NCI-H1694 (cell line): ENCODE measurements at regions not wholly inside any gene's neighbourhood (a gene's known extent, or its start where the extent isn't known, plus 50 kb on each side); places are given as distances from the start of the nearest gene placed in this dataset.

Experiments
- DNase-seq: peaks from one replicate; lab custom pipeline; 2025; lab: John Stamatoyannopoulos, UW

DNA sequence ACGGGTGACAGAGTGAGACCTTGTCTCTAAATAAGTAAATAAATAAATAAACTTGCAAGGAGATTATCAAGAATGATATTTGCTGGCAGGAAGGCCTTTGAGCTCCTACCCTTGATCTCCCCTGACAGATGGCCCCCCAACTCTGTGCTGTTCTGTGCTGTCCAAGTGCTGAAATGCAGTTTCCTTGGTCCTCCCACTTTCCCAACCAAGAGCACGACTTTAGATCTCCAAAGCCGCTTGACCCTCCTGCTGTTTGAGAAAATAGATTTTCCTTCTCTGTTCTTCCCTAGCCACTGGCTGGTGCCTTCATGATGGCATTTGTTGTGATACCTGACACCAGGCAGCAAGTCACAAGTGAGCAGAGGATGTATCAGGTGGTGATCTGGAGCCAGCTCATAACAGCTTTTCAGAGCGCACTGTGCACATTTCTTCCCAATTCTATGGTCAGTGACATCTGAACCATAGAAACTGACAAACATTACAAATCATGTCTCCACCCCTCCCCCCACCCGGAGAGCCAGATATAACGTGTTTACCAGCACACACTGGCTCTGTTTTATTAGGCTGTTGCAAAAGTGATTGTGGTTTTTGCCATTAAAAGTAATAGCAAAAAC, 80.0 kb upstream of the PUM3 start:
- DNase-seq: no peak

DNA sequence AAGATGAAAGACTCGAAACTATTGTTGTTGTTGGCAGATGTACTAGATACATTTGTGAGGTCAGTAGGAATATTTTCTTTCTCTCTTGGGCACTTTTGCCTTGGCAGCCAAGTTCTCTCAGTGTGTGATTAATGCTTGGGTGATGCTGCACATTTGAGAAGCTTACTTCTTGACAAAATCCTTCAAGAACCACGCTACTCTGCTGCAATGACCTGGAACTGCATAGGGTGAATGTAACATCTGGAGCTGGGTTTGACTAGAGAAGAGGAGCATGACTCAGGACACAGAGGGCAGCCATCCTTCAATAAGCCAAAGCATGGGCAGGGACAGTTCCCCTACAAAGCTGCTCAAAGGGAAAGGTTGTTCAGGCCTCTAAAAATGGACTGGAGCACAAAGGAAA, 75.5 kb upstream of the PUM3 start:
- DNase-seq: no peak

DNA sequence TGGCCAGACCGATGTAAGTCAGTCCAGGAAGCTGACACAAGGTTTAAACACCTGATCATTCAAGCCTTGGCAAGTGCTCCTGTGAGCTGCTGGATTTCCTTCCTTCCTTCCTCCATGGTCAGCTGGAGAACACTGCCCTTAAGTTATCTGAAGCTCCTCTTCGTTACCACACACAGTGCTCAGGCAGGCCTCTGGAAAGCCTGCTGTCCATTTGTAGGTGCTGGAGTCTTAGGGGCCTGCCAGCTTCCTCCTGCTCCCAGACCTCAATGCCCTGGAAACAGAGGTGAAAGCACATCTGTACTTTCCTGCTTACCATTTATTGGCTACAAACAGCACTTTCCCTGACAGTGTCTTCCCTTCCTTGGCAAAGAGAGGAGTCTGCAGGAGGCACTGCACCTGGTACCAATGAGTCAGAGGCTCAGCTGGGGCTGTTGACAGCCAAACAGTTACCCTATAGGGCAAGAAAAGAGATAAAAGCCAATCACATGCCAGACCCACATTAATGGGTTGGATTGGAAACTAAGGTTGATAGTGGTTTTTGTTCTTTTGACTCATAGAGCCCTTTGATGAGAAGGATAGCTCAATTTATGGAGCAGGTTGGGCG, 72.6 kb upstream of the PUM3 start:
- DNase-seq: no peak

DNA sequence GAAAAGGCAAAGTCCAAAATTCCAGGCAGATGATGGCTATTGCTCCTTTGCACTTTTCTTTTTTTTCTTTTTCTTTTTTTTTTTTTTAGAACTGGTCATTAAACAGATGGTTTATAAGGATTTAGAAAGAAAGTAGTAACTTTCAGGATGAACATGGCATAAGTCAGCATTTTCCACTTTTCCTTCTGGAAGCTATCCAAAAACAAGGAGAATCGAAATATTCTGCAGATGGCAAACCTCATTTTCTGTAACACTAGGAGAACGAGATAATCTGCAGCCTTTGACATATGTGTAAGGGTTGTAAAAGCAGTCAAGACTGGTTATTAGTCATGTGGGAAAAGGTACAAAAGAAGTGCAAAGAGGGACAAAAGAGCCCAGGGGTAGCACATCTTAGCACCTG, 69.1 kb upstream of the PUM3 start:
- no peak for DNase-seq

DNA sequence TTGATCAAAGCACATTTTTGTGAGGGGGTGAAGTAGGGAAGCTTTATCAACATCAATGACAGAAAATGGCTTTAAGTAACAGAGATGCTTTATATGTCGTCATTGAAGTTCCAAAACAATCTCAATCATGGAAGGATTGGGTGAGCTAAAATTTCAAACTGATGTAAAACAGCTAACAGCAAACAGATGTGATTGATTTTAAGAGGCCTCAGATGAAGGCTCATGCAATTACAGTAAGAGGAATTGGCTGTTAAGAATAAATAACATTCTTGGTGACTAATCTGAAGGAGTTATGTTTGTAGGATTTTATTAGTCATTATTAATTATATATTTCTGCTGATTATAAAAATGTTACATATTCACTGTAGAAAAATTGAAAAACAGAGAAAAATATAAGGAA, 63.5 kb upstream of the PUM3 start:
- no peak for DNase-seq

DNA sequence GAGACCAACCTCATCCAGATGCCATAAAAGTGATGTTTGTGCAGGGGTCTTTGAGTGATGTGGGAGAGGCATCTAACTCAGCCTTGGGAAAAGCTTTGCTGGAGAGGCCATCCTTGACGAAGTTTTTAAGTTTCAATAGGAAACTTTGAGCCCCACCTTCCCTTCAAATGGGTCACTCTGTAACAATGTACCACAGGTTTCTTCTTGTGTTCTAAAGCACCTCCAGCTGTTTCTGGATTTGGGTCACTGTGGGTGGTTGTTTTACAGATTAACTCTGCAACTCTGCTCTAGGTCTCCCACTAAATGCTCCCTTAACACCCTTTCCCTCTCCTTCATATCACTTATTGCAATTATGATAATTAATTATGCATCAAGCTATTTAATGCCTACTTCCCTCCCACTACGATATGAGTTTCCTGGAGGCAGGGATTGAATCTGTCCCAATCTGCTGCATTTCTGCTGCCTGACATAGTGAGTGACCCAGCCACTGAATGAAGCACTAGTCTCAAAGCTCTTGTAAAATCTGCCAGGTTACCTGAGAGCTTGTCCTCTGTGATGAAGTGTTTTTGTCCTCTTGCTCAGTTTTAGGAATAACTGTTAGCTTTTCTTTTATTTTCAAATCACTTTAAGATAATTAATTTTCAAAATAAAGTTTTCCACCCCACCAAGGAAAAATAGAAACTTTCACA, 60.5 kb upstream of the PUM3 start:
- no peak for DNase-seq
